ENCODE measurements at regions not wholly inside any gene's neighbourhood (a gene's known extent, or its start where the extent isn't known, plus 50 kb on each side); places are given as distances from the start of the nearest gene placed in this dataset.

- H3K27me3 ChIP-seq (ENCODE audit: control insufficient read depth in 1 of 2, insufficient read depth in 2 of 2, low read length in 2 of 2): 0 out of 5 replicates have a peak, but pooled peaks cover 0 to 8% of the 10 kb centered on the region in 2 experiments
- H3K9ac ChIP-seq (ENCODE audit: insufficient read depth, low read depth, low read length): no peak overlapping the region
- no peaks in the 10 kb centered on the region for H3K79me2 ChIP-seq (ENCODE audit: insufficient read depth, low read length)
- no peaks in the 10 kb centered on the region for H3K36me3 ChIP-seq (replicated peaks in 1 of 2; ENCODE audit: control insufficient read depth in 1 of 2, insufficient read depth in 2 of 2, low read length in 2 of 2)
- DNase-seq (ENCODE audit: low spot score) (no peak), FAIRE-seq (no peak), ATAC-seq (no peak)
- no peak overlapping the region for H3K4me2 ChIP-seq (ENCODE audit: low read depth, low read length)
- intact Hi-C loops (cut with micrococcal nuclease; ENCODE audit: unreplicated experiment): no loop called here
- ChIA-PET CTCF (ENCODE audit: low intra/inter-chr PET ratio, low total read pairs) (no interaction called here), POLR2A (no interaction called here)
- no peak overlapping the region for H3K27ac ChIP-seq (ENCODE audit: extremely low read length, insufficient read depth, low read length)
- no peak overlapping the region for H2AFZ ChIP-seq (ENCODE audit: low read length)
- in situ Hi-C loops (cut with HindIII; ENCODE audit: extremely low pct_ligation_motif_present, low pct_unique_long_range_greater_than_20kb): no loop called here
- H3K4me1 ChIP-seq (ENCODE audit: insufficient read depth, low read length): no peaks in the 10 kb centered on the region
- 3% methylated on average over 3 of the region's 3 CpGs for WGBS (ENCODE audit: low lambda C conversion rate)
- no peak for TF ChIP-seq ZNF570 (CRISPR knock-in tag; IDR thresholded peaks at IDR 0.05; ENCODE audit: borderline replicate concordance)
- no peak for TF ChIP-seq IKZF1 (IDR thresholded peaks at IDR 0.05)
- TF ChIP-seq MXD3 (CRISPR knock-in tag; IDR thresholded peaks at IDR 0.05): no peak
- TF ChIP-seq ZNF761 (CRISPR knock-in tag; conservative IDR thresholded peaks at IDR 0.05): no peak
- TF ChIP-seq NFIC (IDR thresholded peaks at IDR 0.05; ENCODE audit: low read length): no peak
- TF ChIP-seq ZNF784 (CRISPR knock-in tag; IDR thresholded peaks at IDR 0.05; ENCODE audit: borderline replicate concordance): no peak
- no peak for TF ChIP-seq ZNF20 (CRISPR knock-in tag; IDR thresholded peaks at IDR 0.05)
- TF ChIP-seq ZNF569 (CRISPR knock-in tag; IDR thresholded peaks at IDR 0.05; ENCODE audit: borderline replicate concordance): no peak
- TF ChIP-seq TBX2 (CRISPR knock-in tag; IDR thresholded peaks at IDR 0.05; ENCODE audit: borderline replicate concordance): no peak
- TF ChIP-seq ZNF333 (CRISPR knock-in tag; IDR thresholded peaks at IDR 0.05; ENCODE audit: borderline replicate concordance): no peak
- H4K20me1 ChIP-seq (ENCODE audit: insufficient read depth, low read length): no peaks in the 10 kb centered on the region
- no TSS peak for BruUV-seq (replicated peaks)
- no peak overlapping the region for H3K4me3 ChIP-seq (replicated peaks in 1 of 3; ENCODE audit: insufficient read depth in 1 of 3, low read depth in 2 of 3, low read length in 3 of 3)
- no peaks in the 10 kb centered on the region for H3K9me3 ChIP-seq (ENCODE audit: low read length)
Observed at GRCh38 chr11:133657054-133657453, 124.8 kb upstream of the OPCML start.
